ENCODE measurements at regions not wholly inside any gene's neighbourhood (a gene's known extent, or its start where the extent isn't known, plus 50 kb on each side); places are given as distances from the start of the nearest gene placed in this dataset.

- TF ChIP-seq ZNF235 (CRISPR knock-in tag; IDR thresholded peaks at IDR 0.05; ENCODE audit: borderline replicate concordance) (no peak), CCAR2 (optimal IDR thresholded peaks at IDR 0.05; ENCODE audit: low read depth, low read length) (no peak), PHF20 (CRISPR knock-in tag; IDR thresholded peaks at IDR 0.05) (no peak), ZNF749 (CRISPR knock-in tag; IDR thresholded peaks at IDR 0.05; ENCODE audit: borderline replicate concordance) (no peak)
Observed at GRCh38 chr4:121535351-121535750, 154.5 kb upstream of the QRFPR start (continued).

- Histone ChIP-seq H2AFZ (ENCODE audit: low read length) (no peak overlapping the region), H3K36me3 (replicated peaks in 1 of 2; ENCODE audit: control insufficient read depth in 1 of 2, insufficient read depth in 2 of 2, low read length in 2 of 2) (no peaks in the 10 kb centered on the region), H3K27ac (ENCODE audit: extremely low read length, insufficient read depth, low read length) (no peak overlapping the region), H3K27me3 (ENCODE audit: control insufficient read depth in 1 of 2, insufficient read depth in 2 of 2, low read length in 2 of 2) (no peaks in the 10 kb centered on the region; a peak in 1 of 5 replicates), H3K9ac (ENCODE audit: insufficient read depth, low read depth, low read length) (no peak overlapping the region), H3K4me3 (replicated peaks in 1 of 3; ENCODE audit: insufficient read depth in 1 of 3, low read depth in 2 of 3, low read length in 3 of 3) (no peak overlapping the region), H3K4me1 (ENCODE audit: insufficient read depth, low read length) (no peaks in the 10 kb centered on the region), H3K9me3 (ENCODE audit: low read length) (no peaks in the 10 kb centered on the region), H3K79me2 (ENCODE audit: insufficient read depth, low read length) (no peaks in the 10 kb centered on the region), H3K4me2 (ENCODE audit: low read depth, low read length) (no peak overlapping the region), H4K20me1 (ENCODE audit: insufficient read depth, low read length) (no peaks in the 10 kb centered on the region)
- POLR2A ChIA-PET: no interaction called here
- FAIRE-seq (no peak), DNase-seq (ENCODE audit: low spot score) (no peak), ATAC-seq (no peak)
- intact Hi-C loops (cut with micrococcal nuclease; ENCODE audit: unreplicated experiment): no loop called here
- CTCF ChIA-PET (ENCODE audit: low intra/inter-chr PET ratio, low total read pairs): no interaction called here
- no TSS peak for BruUV-seq (replicated peaks)
- WGBS (ENCODE audit: low lambda C conversion rate): 0% methylated on average over 2 of the region's 2 CpGs
- in situ Hi-C loops (cut with HindIII; ENCODE audit: extremely low pct_ligation_motif_present, low pct_unique_long_range_greater_than_20kb): no loop called here
- TF ChIP-seq KLF13 (CRISPR knock-in tag; IDR thresholded peaks at IDR 0.05) (no peak), IRF9 (CRISPR knock-in tag; IDR thresholded peaks at IDR 0.05; ENCODE audit: borderline replicate concordance) (no peak), MBNL3 (CRISPR knock-in tag; conservative IDR thresholded peaks at IDR 0.05) (no peak), ZNF816 (CRISPR knock-in tag; IDR thresholded peaks at IDR 0.05; ENCODE audit: borderline replicate concordance) (no peak), GZF1 (CRISPR knock-in tag; IDR thresholded peaks at IDR 0.05) (no peak), RAD51 (IDR thresholded peaks at IDR 0.05; ENCODE audit: borderline replicate concordance) (no peak), CEBPB (IDR thresholded peaks at IDR 0.05; ENCODE audit: borderline replicate concordance, low read depth, low read length) (no peak), XRCC5 (optimal IDR thresholded peaks at IDR 0.05; ENCODE audit: low read length) (no peak), ZNF280D (CRISPR knock-in tag; IDR thresholded peaks at IDR 0.05) (no peak), ZBTB26 (CRISPR knock-in tag; IDR thresholded peaks at IDR 0.05; ENCODE audit: borderline replicate concordance) (no peak), CBX2 (IDR thresholded peaks at IDR 0.05; ENCODE audit: low read depth, low read length) (no peak), CBX2 (CRISPR knock-in tag; IDR thresholded peaks at IDR 0.05; ENCODE audit: low read depth) (no peak), RBM22 (optimal IDR thresholded peaks at IDR 0.05; ENCODE audit: low read length) (no peak), MNT (IDR thresholded peaks at IDR 0.05) (no peak), POGZ (CRISPR knock-in tag; IDR thresholded peaks at IDR 0.05) (no peak)
Observed at GRCh38 chr4:121534187-121534586, 153.4 kb upstream of the QRFPR start.
